HG03558 (cell line): ENCODE measurements at regions not wholly inside any gene's neighbourhood (a gene's known extent, or its start where the extent isn't known, plus 50 kb on each side); places are given as distances from the start of the nearest gene placed in this dataset.
"Not testable (repeated sequence)": the region's sequence is repeated elsewhere in the genome, so short reads cannot be mapped to it uniquely, and the experiment has no call there.

Experiments used
- ATAC-seq: cut with Tn5 transposase; IDR thresholded peaks from one replicate; pipeline ENCODE4 v1.9.1; 2021; ENCODE audit warnings: moderate number of reproducible peaks; ENCODE audit not compliant: unreplicated experiment; ENCODE audit errors: extremely low read depth

GRCh38 chr5:143547342-143547741 lies 143.9 kb upstream of the NR3C1 start:
- no peak for ATAC-seq

DNA sequence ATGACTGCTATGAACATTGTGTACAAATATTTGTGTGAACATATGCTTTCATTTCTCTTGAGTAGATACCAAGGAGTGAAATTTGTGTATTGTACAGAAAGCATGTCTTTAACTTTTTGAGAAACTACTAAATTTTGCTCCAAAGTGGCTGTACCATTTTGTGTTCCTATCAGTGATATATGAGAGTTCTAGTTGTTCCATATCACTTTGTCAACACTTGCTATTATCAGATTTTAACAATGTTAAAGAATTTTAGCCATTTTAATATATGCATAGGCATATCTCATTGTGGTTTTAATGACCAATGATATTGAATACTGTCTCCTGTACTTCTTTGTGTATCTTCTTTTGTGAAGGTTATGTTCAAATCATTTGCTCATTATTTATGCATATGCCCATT lies 142.9 kb upstream of the NR3C1 start:
- ATAC-seq: no peak

DNA sequence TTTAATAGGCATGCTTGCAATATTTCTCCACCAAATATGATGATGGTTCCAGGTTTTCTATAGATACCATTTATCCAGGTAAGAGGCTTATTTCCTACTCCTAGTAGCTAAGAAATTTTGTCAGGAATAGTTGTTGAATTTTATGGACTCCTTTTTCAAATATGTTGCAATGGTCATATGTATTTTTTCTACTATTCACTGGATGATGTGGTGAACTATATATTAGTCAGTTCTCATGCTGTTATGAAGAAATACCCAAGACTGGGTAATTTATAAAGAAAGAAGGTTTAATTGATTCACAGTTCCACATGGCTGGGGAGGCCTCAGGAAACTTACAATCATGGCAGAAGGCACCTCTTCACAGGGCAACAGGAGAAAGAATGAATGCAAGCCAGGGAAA lies 141.1 kb upstream of the NR3C1 start:
- no peak for ATAC-seq

GRCh38 chr5:143543358-143544255 lies 140.1 kb upstream of the NR3C1 start:
- ATAC-seq: no peak

DNA sequence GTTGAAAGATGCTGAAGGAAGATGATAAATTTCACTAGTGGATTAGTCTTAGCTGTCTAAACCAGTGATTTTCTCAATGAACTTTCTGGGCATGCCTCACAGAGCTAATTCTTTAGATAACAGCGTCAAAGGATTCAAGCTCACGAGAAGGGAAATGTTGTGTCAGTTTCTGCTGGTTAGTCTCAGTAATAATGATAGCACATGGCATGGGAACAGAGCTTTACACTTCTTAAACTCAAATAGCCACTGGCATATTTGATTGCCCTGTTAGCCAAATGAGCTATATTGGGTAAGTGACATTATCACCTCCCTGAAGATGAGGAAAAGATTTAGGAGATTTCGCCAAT lies 139.3 kb upstream of the NR3C1 start:
- no peak for ATAC-seq

- ATAC-seq: no peak
Observed at GRCh38 chr5:143541943-143542797, 138.7 kb upstream of the NR3C1 start.

GRCh38 chr5:143539742-143540141 lies 136.3 kb upstream of the NR3C1 start:
- no peak for ATAC-seq

GRCh38 chr5:143537056-143537455 lies 133.6 kb upstream of the NR3C1 start:
- no peak for ATAC-seq

GRCh38 chr5:143536364-143536763 lies 132.9 kb upstream of the NR3C1 start:
- ATAC-seq: no peak

- no peak for ATAC-seq
Observed at GRCh38 chr5:143534761-143535154, 131.3 kb upstream of the NR3C1 start.

GRCh38 chr5:143533978-143534760 lies 130.7 kb upstream of the NR3C1 start:
- ATAC-seq: no peak

- ATAC-seq: no peak
Observed at GRCh38 chr5:143533475-143533874, 130.0 kb upstream of the NR3C1 start.

GRCh38 chr5:143527808-143528207 lies 124.3 kb upstream of the NR3C1 start:
- no peak for ATAC-seq

- ATAC-seq: no peak
Observed at GRCh38 chr5:143525176-143525575, 121.7 kb upstream of the NR3C1 start.

DNA sequence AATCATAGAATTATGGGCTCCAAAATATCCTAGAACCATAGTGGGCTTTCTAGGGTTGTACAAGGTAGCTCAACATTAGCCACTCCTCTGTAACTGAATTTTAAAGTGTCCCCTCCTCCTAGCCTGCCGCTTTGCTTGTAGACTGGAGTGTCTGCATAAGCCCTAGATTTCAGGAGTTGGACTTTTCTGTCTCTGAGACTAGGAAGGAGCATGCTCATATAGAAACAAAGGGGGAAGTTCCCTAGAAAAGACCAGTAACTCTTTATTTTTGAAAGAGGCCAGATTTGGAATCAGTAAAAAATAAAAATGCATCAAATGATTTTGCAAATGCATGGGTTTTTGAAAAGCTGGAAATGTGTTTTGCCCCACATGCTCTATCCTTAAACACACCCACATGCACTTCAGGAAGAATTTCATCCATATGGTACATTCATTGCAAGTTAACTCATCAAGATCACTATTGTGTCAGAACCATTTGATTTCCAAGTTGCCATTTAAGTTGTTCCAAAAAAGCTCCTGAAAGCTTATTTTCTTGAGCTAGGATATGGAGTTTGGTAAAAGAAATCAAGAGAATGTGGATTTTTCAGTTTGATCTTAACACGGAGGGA lies 121.0 kb upstream of the NR3C1 start:
- no peak for ATAC-seq

GRCh38 chr5:143521846-143522400 lies 118.4 kb upstream of the NR3C1 start:
- ATAC-seq: no peak

- no peak for ATAC-seq
Observed at GRCh38 chr5:143521141-143521540, 117.7 kb upstream of the NR3C1 start.

GRCh38 chr5:143519215-143519614 lies 115.7 kb upstream of the NR3C1 start:
- ATAC-seq: not testable (repeated sequence)

DNA sequence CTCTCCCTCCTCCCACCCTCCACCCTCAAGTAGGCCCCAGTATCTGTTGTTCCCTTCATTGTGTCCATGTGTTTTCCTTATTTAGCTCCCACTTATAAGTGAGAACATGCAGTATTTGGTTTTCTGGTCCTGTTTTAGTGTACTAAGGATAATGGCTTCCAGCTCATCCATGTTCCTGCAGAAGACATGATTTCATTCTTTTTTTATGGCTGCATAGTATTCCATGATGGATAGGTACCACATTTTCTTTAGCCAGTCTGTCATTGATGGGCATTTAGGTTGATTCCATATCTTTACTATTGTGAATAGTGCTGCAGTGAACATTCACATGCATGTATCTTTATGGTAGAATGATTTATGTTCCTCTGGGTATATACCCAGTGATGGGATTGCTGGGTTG lies 114.3 kb upstream of the NR3C1 start:
- not testable (repeated sequence) for ATAC-seq

DNA sequence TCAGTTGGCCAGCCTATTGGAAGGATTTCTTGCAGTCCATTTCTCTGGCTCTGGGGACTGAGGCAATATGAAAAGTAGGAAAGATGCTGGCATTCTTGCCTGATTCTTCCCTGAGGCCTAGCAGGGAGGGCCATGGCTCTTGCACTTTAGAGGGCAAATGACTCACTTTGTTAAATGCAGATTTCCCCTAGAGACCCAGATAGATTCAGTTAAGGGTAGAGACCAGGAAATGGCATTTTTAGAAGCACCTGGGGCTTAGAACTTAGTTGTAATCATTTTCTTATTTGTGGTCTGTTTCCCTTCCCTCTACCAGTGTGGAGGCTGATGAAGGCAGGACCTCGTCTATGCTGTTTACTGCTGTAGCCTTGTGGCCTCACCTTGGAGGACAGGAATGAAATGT lies 112.8 kb upstream of the NR3C1 start:
- ATAC-seq: no peak
